ENCODE measurements at regions not wholly inside any gene's neighbourhood (a gene's known extent, or its start where the extent isn't known, plus 50 kb on each side); places are given as distances from the start of the nearest gene placed in this dataset.

- DNase-seq, result no peak
Observed at GRCh38 chr3:144084929-144085328, 113.3 kb downstream of the DIPK2A start.

- DNase-seq, result no peak
Observed at GRCh38 chr3:144085964-144086363, 114.3 kb downstream of the DIPK2A start.

DNA sequence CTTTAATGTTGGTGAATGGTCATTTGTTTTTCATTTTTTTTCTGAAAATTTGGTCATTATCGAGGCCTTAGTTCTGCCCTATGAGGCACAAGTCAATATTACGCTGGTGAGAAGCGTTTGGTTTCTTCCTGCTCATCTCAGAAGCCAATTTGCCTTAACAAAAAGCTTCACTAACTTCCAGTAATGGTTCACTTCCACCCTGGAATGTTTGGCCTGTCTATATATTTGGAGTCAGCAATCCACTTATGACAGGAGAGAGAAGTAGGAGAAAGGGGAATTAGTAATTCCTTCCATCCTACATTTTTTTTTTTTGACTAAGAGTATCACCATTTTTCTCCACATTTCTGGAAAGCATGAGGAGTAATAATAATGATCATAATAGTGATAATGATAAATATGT, 124.4 kb downstream of the DIPK2A start:
- DNase-seq, result no peak

DNA sequence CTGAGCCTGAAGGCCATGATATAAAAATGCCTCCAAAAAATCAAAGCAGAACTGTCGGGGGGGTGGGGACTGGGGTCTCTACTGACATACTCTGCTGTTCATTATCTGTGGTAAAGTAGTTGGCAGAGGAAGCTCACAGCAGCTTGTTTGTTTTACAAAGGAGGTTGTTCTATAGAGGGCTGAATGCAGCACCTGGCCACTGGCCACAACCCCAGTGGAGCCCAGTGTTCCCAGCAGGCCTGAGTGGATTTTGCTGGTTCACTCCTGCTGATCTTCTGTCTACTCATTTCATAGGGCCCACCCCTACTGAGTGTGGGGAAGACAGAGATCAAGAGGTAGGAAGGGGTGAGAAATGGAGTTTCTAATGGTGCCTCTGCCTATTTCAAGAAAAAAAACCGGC, 125.5 kb downstream of the DIPK2A start:
- DNase-seq, result no peak

GRCh38 chr3:144098691-144099090, 127.1 kb downstream of the DIPK2A start:
- DNase-seq, result no peak

DNA sequence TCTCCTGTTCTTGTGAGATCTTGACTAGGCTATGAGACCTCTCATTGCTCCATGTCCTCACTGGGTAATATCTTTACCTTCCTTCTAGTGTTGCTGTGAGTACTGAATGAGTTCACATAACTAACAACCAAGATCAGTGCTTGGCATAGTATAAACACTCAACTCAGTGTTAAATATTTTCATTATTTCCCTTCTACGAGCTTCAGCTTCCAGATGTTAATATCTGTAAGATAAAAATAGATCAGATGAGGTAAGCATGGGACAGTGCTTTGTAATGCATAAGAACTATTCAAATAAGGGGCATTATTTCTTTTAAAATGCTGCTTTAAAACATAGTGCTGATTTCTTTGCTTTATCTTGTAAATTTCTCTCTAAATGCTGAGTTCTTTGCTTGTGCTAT, 130.8 kb downstream of the DIPK2A start:
- DNase-seq, result no peak

DNA sequence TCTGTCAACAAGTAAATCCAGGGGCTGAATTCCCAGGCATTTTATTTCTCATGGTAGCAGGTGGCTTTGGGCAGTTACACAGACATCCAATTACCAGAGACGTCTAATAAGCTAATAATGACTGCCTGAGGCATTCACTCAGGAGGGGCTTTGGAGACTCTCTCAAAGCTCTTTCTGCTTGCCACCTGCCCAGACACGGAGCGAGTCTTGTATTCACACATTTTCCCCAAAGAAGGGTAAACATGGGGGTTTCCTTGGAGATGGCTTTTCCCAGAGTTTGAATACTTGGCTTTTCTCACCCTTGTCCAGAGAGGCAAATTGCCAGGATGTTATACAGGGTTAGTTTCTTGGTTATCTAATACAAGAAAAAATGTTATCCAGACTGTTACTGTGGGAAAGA, 132.6 kb downstream of the DIPK2A start:
- DNase-seq, result no peak

DNA sequence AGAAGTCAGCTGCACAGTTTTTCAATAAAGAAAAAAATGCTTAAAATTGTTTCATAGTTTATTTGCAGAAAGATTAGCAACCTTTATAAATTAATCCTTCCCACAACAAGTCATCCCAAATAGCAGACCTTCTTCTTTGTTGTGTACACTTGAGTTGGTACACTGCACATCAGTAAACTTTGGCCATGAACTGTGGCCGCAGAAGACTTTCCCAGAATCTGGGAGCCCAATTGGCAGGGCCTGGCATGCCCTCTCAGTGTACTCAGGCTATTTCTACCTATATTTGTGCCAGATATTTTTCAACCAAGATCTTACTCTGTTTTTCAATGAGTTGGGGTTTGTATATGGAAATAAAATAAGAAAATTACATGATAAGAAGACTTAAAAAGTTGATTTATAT, 133.1 kb downstream of the DIPK2A start:
- DNase-seq, result no peak

DNA sequence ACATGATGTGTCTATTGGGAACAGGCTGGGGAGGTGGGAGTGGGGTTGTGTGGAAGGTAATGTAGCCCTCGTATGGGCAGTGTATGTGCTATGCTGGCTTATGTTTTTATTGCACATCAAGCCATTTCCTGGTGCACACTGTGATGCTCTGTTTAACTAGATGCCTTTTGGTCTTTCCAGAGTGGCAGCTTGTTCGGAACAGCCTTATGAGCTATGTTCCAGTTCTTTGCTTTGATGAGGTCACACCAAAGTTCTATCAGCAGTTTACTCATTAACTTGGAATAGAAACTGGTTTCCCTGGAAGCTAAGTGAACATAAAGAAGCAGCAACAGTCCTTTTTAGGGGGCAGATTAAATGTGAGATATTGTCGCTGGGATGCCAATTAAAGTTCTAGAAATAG, 133.9 kb downstream of the DIPK2A start:
- no peak for DNase-seq

- no peak for DNase-seq
Observed at GRCh38 chr3:144106970-144107369, 135.3 kb downstream of the DIPK2A start.

- DNase-seq, result no peak
Observed at GRCh38 chr3:144107923-144108322, 136.3 kb downstream of the DIPK2A start.

DNA sequence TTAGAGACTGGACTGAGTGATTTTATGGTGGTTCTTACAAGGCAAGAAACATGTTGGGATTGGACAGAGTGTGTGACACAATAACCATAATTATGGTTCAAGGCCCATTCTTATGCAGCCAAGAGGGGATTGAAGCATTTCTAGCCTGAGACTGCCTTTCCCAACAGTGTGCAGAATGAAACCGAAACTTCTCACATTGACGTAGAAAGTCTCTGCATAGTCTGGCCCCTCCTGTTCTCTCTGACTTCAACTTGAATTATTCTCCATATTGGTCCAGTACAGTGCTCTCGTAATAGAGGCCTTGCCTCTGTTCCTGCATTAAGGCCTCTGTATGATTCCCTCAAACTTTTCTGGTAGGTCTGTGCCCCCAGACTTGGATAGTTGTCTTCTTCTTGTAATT, 138.3 kb downstream of the DIPK2A start:
- DNase-seq, result no peak

- DNase-seq, result no peak
Observed at GRCh38 chr3:144112036-144112435, 140.4 kb downstream of the DIPK2A start.

DNA sequence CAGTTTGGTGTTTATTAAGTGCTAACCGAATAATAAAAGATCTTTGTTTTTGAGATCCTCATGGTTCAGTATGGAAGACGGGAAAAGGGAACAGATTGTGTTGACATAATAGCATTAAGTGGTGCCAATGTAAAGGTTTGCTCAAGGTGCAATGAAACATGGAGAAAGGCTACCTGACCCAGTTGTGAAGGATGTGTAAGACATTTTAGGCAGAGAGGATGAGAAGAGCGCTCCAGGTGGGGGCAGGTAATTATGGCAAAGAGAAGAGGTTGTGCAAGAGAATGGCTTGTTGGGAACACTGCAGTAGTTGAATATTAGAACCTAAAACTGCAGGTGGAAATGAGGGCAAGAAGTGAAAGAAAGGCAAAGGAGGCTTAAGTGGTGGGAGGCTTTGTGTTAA, 140.8 kb downstream of the DIPK2A start:
- DNase-seq, result no peak

DNA sequence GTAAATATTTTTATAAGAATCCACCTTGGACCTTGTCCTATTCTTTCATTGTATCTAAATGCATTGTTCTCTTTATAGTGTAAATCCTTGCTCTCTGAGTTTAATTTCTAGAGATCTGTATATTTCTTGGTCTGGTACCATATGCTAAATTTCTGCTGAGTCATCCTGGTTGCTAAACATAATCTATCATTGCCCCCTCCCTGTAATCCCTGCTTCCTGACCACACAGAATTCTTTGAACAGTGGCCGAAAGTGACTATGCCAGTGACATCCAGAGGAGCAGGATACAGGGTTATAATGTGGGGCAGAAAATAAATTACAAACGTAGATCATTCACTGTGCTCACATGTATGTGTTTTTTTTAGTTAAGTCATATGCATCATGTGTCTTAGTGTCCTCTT, 143.1 kb downstream of the DIPK2A start:
- DNase-seq, result no peak

- DNase-seq, result no peak
Observed at GRCh38 chr3:144119633-144120032, 148.0 kb downstream of the DIPK2A start.

GRCh38 chr3:144121661-144122060, 150.0 kb downstream of the DIPK2A start:
- DNase-seq, result no peak

- DNase-seq, result no peak
Observed at GRCh38 chr3:144127014-144127413, 155.4 kb downstream of the DIPK2A start.

- DNase-seq, result no peak
Observed at GRCh38 chr3:144127700-144128099, 156.1 kb downstream of the DIPK2A start.

DNA sequence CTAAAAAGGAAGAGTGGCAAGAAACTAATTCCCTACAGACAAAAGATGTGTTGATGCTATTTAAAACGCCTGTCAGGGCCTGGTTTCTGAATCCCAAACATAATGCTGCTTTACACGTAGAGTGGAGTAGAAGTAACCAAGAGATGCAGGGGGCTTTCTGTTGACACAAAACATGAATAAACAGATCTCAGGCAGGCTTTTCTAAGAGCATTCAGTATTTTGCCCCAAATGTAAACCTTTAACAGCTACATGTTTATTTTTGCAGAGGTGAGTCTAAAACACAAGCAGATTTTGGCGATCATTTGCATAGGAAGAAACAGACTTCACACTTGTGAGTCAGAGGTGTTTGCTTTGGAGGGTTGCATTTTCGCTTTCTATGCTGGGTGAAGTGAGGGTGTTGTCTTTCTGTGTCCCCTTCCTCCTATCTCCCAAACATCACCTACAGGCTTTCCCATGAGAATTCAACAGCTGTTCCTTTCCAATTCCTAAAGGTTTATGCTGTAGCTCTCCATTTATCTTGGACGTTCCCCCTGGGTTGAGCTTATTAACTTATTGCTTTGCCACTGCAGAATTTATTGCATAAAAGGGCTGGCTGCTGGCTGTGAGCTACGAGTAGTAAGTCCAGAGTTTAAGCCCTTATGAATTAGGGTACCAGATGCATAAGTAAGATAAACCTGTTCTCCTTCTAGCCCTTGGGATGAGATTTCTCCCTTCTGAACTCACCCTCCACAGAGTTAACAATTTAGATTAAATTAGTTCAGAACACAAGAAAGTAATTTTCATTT, 156.7 kb downstream of the DIPK2A start:
- no peak for DNase-seq

DNA sequence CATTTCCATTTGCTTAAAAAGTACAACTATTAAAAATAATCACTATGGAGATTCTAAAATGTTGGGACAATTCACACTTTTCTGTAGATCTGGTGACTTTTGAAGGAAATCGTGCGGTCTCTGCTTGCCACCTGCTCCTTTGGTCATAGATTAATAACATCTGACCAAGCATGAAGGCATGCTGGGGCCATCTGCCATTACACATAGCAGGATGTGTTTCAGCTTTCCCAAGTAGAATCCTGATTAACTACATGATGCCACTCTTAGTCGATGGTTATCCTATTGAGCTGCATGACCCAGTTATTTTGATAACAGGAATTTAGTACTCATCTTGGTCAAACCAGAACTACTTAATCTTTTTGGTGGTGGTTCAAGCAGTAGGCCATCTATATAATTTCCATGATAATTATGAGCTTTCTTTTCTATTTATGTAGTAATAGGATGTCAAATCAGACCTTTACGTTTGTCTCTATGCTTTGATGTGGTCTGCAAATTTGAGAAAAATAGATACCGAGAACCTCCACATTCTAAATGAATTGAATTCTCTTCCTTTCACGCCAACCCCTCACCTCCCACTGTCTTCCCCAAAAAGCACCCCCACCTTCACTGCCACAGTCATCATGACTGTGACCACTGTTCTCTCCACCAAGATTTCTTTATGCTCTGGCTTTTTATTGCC, 158.1 kb downstream of the DIPK2A start:
- no peak for DNase-seq

DNA sequence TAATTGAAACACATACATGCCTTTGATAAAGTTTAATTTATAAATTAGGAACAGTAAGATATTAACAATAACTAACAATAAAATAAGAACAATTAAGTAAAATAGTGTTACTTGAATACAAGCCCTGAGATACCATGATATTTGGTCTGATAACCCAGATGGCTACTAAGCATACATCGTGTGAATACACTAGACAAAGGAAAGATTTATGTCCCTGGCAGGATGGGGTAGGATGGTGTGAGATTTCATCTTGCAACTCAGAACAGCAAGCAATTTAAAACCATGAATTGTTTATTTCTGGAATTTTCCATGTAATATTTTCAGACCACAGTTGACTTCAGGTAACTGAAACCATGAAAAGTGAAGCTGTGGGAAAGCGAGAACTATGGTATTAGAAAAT, 169.5 kb downstream of the DIPK2A start:
- no peak for DNase-seq

DNA sequence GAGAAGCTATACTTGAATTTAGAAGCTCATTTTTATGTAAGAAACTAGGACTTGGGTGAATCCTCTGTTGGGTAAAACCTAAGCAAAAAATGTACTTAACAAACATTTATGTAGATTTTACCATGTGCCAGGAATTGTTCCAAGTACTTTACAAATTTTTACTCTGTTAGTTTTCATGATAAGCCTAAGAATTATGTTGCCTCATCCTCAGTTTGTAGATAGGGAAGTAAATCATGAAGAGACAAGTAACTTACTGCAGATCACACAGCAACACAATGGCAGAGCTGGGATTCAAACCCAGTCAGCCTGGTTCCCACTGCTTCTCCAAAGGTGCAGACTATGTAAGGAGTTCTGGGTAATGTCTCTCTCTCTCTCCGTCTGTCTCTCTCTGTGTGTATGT, 169.9 kb downstream of the DIPK2A start:
- no peak for DNase-seq

DNA sequence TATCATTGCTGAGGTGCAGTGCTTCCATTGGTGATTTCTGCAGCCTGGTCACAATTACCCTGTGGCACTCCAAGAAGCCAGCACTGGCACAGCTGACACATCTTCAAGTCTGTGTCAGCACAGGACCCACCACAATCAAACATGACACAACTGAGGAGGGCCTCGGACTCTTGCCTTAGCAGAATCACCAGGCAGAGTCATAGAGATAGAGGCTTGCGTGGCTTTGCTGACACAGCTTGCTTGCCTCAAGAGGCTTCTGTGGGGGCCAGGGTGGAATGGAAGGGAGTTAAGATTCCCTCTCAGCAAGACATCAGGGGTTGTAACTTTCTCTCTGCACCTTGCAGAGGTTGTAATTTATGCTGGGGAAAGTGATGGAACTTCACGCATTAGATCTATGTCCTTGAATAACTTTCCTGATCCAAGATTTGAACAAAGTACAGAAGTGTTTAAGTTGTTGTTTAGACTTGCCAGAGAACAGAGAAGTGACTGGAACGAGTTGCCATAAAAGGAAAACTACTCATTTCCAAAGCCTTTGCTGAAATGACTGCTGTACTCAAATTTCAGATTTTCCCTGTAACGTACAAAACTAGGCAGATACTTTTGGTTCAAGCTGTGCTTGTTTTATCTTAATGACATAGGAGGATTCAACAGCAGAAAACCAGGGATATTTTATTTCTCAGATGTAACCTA, 170.7 kb downstream of the DIPK2A start:
- DNase-seq, result no peak
